GM12878 (cell line): ENCODE measurements at regions not wholly inside any gene's neighbourhood (a gene's known extent, or its start where the extent isn't known, plus 50 kb on each side); places are given as distances from the start of the nearest gene placed in this dataset.

Experiments used
- ATAC-seq: fragments of 200-7000 bp; cut with Tn5 transposase; 3 replicates; pipeline ENCODE4 v1.9.1; 2020; ENCODE audit warnings: mild to moderate bottlenecking, moderate library complexity
- BruUV-seq: library from RNA; stranded (reverse); fragments of 400-500 nt; replicated peaks from 2 replicates; lab custom pipeline; 2021; lab: Mats Ljungman, UMichigan
- CTCF ChIA-PET: fragments of 300-600 bp; sonication (Branson Sonifier 250); formaldehyde crosslinking; extraction: SDS; loops from one replicate; lab custom pipeline; 2021; ENCODE audit warnings: inconsistent platforms; lab: Yijun Ruan, JAX
- POLR2A ChIA-PET: fragments of 350-600 bp; formaldehyde crosslinking; extraction: SDS; loops from one replicate; lab custom pipeline; 2021; ENCODE audit warnings: inconsistent platforms; lab: Charles Lee
- RAD21 ChIA-PET: fragments of 300-600 bp; sonication (Branson Sonifier 250); formaldehyde crosslinking; loops from one replicate; lab custom pipeline; 2023; ENCODE audit warnings: antibody characterized with exemption; ENCODE audit not compliant: unreplicated experiment; lab: Charles Lee
- SMC1A ChIA-PET: fragments of 300-600 bp; sonication (Branson Sonifier 250); formaldehyde crosslinking; loops from one replicate; lab custom pipeline; 2023; ENCODE audit not compliant: unreplicated experiment, uncharacterized antibody; lab: Charles Lee
- DNase-seq: peaks from one replicate; pipeline ENCODE4 v3.0.0-alpha.2; 2011; ENCODE audit warnings: low read depth, low spot score
- FAIRE-seq: peaks from 3 replicates; lab custom pipeline; 2011; peaks lifted over from hg19 to GRCh38; lab: Jason Lieb, UNC
- H2AFZ ChIP-seq: 2 replicates; pipeline ENCODE4 v1.6.0; 2011; ENCODE audit warnings: low read depth, low read length, control low read depth; ENCODE audit not compliant: control insufficient read depth
- H3K27ac ChIP-seq: 2 replicates; pipeline ENCODE4 v1.5.1; 2011; ENCODE audit warnings: control low read depth; ENCODE audit not compliant: control insufficient read depth, insufficient read depth
- H3K27me3 ChIP-seq, 2 experiments: replicated peaks in 1 of 2; 2 replicates each; pipeline versions ENCODE4 v1.6.0 to v1.6.1; 2011; ENCODE audit warnings: low read length in 1 of 2; ENCODE audit not compliant: control insufficient read depth in 2 of 2, insufficient read depth in 2 of 2
- H3K36me3 ChIP-seq, 2 experiments: 2 replicates each; pipeline ENCODE4 v1.5.1; 2011; ENCODE audit warnings: low read length in 1 of 2; ENCODE audit not compliant: control insufficient read depth in 2 of 2, insufficient read depth in 2 of 2
- H3K4me1 ChIP-seq: 2 replicates; pipeline ENCODE4 v1.6.1; 2011; ENCODE audit warnings: mild to moderate bottlenecking, low read length, moderate library complexity, mixed read lengths; ENCODE audit not compliant: control insufficient read depth, insufficient read depth
- H3K4me2 ChIP-seq: 2 replicates; pipeline ENCODE4 v1.6.0; 2011; ENCODE audit warnings: control low read depth; ENCODE audit not compliant: control insufficient read depth, insufficient read depth
- H3K4me3 ChIP-seq: fragments of 200-600 bp; sonication (generic); 2 replicates; pipeline ENCODE4 v1.5.1; 2016
- H3K79me2 ChIP-seq: 2 replicates; pipeline ENCODE4 v1.6.0; 2011; ENCODE audit warnings: low read length; ENCODE audit not compliant: control insufficient read depth, insufficient read depth
- H3K9ac ChIP-seq: 2 replicates; pipeline ENCODE4 v1.8.0; 2011; ENCODE audit warnings: low read length, control low read depth, mixed read lengths; ENCODE audit not compliant: control insufficient read depth, insufficient read depth
- H3K9me3 ChIP-seq: replicated peaks from 3 replicates; pipeline ENCODE4 v1.5.1; 2011; ENCODE audit warnings: mild to moderate bottlenecking, low read length; ENCODE audit not compliant: control insufficient read depth, insufficient read depth
- H4K20me1 ChIP-seq: 2 replicates; pipeline ENCODE4 v1.6.0; 2011; ENCODE audit not compliant: control insufficient read depth, insufficient read depth
- BMI1 ChIP-seq: fragments of 450-650 bp; IDR thresholded peaks from 2 replicates; pipeline ENCODE4 v1.6.1; 2016; ENCODE audit warnings: mild to moderate bottlenecking, moderate library complexity, borderline replicate concordance
- BRCA1 ChIP-seq: IDR thresholded peaks from 2 replicates; pipeline ENCODE4 v1.6.1; 2011; ENCODE audit warnings: low read depth, low read length, improper control_type of control experiment
- CBFB ChIP-seq: IDR thresholded peaks from 2 replicates; pipeline ENCODE4 v1.6.1; 2016; ENCODE audit warnings: antibody characterized with exemption, low read depth
- DPF2 ChIP-seq: fragments of 450-650 bp; IDR thresholded peaks from 2 replicates; pipeline ENCODE4 v1.6.1; 2017; ENCODE audit warnings: mild to moderate bottlenecking
- EGR1 ChIP-seq, 2 experiments: IDR thresholded peaks; 1 replicate in 1 of 2; 2 replicates in 1 of 2; pipeline ENCODE4 v1.6.1; 2011 to 2012; ENCODE audit warnings: low read depth in 2 of 2, low read length in 2 of 2, borderline replicate concordance in 1 of 2, mild to moderate bottlenecking in 1 of 2, moderate library complexity in 1 of 2
- NBN ChIP-seq: fragments of 450-650 bp; IDR thresholded peaks from 2 replicates; pipeline ENCODE4 v1.6.1; 2016
- NFXL1 ChIP-seq: fragments of 450-650 bp; IDR thresholded peaks from 2 replicates; pipeline ENCODE4 v1.6.1; 2017; ENCODE audit warnings: antibody characterized with exemption, mild to moderate bottlenecking, borderline replicate concordance
- NR2C2 ChIP-seq: IDR thresholded peaks from 2 replicates; pipeline ENCODE4 v1.6.1; 2011; ENCODE audit warnings: borderline replicate concordance, low read depth; ENCODE audit not compliant: control insufficient read depth, insufficient read length
- NRF1 ChIP-seq: conservative IDR thresholded peaks from 2 replicates; pipeline ENCODE4 v1.6.1; 2011; ENCODE audit warnings: mild to moderate bottlenecking, low read depth, low read length, improper control_type of control experiment
- TCF7 ChIP-seq: IDR thresholded peaks from 2 replicates; pipeline ENCODE4 v1.6.1; 2014; ENCODE audit warnings: antibody characterized with exemption, borderline replicate concordance
- ZBTB4 ChIP-seq: fragments of 450-650 bp; formaldehyde crosslinking; IDR thresholded peaks from 2 replicates; pipeline ENCODE4 v1.4.0; 2022; ENCODE audit warnings: mild to moderate bottlenecking, moderate library complexity
- WGBS: methylation state at CpG from one replicate; pipeline ENCODE4 v1.1.6; 2016; ENCODE audit warnings: low lambda C conversion rate; ENCODE audit not compliant: insufficient replicate concordance, insufficient coverage; ENCODE audit errors: missing lambda C conversion rate; 5-methylcytosine and 5-hydroxymethylcytosine counted together
- in situ Hi-C: fragments of 300-500 bp; cut with MboI; formaldehyde crosslinking; loops from 9 replicates; pipeline ENCODE4 v1.14.3; 2018; ENCODE audit warnings: mixed read lengths
- intact Hi-C: fragments of 100-400 bp; cut with micrococcal nuclease; formaldehyde crosslinking; loops from one replicate; pipeline ENCODE4 v1.14.2; 2022; ENCODE audit not compliant: unreplicated experiment
- TF ChIP-seq, protein P1 (sequence below): fragments of 450-650 bp; IDR thresholded peaks from 2 replicates; pipeline ENCODE4 v1.6.1; 2017; ENCODE audit warnings: borderline replicate concordance
- TF ChIP-seq, protein P2 (sequence below): IDR thresholded peaks from 2 replicates; pipeline ENCODE4 v1.6.1; 2012; ENCODE audit warnings: improper control_type of control experiment, low read depth, low read length; ENCODE audit not compliant: insufficient replicate concordance
- TF ChIP-seq, protein P3 (sequence below): IDR thresholded peaks from 2 replicates; pipeline ENCODE4 v1.6.1; 2012; ENCODE audit warnings: low read depth, low read length, improper control_type of control experiment

DNA sequence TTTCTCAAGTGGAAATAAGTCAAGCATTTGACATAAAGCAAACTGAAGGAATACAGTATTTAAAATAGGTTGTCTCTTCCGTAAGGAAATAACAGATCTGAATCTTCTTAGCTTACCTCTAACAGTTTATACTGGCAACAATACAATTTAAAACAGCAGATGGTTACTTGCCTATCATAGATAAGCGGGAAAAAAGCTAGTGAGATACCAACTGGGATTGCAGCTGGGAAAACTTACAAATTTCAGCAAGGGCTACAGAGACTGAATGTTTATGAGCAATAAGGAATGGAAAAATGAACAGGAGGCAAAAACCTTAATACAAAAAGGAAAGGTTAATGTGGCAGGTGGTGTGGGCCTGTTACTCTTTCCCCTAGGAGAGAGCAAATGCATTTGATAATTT, 220.0 kb downstream of the RASSF9 start:
- CTCF ChIA-PET: no interaction called here
- ATAC-seq (no peak), FAIRE-seq (no peak), DNase-seq (no peak)
- no peaks in the 10 kb centered on the region for H3K36me3 ChIP-seq
- no TSS peak for BruUV-seq
- RAD21 ChIA-PET: no interaction called here
- intact Hi-C loops: no loop called here
- H3K9me3 ChIP-seq: no peaks in the 10 kb centered on the region
- no peak overlapping the region for H3K4me2 ChIP-seq
- no peaks in the 10 kb centered on the region for H3K79me2 ChIP-seq
- no peak overlapping the region for H3K4me3 ChIP-seq
- no peak overlapping the region for H2AFZ ChIP-seq
- H3K27me3 ChIP-seq: no peaks in the 10 kb centered on the region; a peak in 1 of 4 replicates
- 37% methylated on average over 2 of the region's 2 CpGs for WGBS
- H4K20me1 ChIP-seq: no peaks in the 10 kb centered on the region
- no peak overlapping the region for H3K9ac ChIP-seq
- POLR2A ChIA-PET: no interaction called here
- SMC1A ChIA-PET: interaction anchor here (0.7 to 1.7 kb wide), 3 partner anchors 11 to 18 kb away, joined by 3 to 5 read pairs (median 4); no protein-coding TSS in a partner anchor
- H3K4me1 ChIP-seq: no peaks in the 10 kb centered on the region
- in situ Hi-C loops: no loop called here
- H3K27ac ChIP-seq: no peak overlapping the region
- TF ChIP-seq EGR1 (IDR thresholded peaks at IDR 0.05; ENCODE audit: borderline replicate concordance in 1 of 2, low read depth in 2 of 2, low read length in 2 of 2) (no peak), NRF1 (no peak), NR2C2 (no peak), TCF7 (no peak), NBN (no peak), ZBTB4 (CRISPR knock-in tag) (no peak), BMI1 (no peak), BRCA1 (no peak), NFXL1 (no peak), CBFB (no peak), DPF2 (no peak)
- TF ChIP-seq, protein P1, sequence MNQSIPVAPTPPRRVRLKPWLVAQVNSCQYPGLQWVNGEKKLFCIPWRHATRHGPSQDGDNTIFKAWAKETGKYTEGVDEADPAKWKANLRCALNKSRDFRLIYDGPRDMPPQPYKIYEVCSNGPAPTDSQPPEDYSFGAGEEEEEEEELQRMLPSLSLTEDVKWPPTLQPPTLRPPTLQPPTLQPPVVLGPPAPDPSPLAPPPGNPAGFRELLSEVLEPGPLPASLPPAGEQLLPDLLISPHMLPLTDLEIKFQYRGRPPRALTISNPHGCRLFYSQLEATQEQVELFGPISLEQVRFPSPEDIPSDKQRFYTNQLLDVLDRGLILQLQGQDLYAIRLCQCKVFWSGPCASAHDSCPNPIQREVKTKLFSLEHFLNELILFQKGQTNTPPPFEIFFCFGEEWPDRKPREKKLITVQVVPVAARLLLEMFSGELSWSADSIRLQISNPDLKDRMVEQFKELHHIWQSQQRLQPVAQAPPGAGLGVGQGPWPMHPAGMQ: no peak
- TF ChIP-seq, protein P2, sequence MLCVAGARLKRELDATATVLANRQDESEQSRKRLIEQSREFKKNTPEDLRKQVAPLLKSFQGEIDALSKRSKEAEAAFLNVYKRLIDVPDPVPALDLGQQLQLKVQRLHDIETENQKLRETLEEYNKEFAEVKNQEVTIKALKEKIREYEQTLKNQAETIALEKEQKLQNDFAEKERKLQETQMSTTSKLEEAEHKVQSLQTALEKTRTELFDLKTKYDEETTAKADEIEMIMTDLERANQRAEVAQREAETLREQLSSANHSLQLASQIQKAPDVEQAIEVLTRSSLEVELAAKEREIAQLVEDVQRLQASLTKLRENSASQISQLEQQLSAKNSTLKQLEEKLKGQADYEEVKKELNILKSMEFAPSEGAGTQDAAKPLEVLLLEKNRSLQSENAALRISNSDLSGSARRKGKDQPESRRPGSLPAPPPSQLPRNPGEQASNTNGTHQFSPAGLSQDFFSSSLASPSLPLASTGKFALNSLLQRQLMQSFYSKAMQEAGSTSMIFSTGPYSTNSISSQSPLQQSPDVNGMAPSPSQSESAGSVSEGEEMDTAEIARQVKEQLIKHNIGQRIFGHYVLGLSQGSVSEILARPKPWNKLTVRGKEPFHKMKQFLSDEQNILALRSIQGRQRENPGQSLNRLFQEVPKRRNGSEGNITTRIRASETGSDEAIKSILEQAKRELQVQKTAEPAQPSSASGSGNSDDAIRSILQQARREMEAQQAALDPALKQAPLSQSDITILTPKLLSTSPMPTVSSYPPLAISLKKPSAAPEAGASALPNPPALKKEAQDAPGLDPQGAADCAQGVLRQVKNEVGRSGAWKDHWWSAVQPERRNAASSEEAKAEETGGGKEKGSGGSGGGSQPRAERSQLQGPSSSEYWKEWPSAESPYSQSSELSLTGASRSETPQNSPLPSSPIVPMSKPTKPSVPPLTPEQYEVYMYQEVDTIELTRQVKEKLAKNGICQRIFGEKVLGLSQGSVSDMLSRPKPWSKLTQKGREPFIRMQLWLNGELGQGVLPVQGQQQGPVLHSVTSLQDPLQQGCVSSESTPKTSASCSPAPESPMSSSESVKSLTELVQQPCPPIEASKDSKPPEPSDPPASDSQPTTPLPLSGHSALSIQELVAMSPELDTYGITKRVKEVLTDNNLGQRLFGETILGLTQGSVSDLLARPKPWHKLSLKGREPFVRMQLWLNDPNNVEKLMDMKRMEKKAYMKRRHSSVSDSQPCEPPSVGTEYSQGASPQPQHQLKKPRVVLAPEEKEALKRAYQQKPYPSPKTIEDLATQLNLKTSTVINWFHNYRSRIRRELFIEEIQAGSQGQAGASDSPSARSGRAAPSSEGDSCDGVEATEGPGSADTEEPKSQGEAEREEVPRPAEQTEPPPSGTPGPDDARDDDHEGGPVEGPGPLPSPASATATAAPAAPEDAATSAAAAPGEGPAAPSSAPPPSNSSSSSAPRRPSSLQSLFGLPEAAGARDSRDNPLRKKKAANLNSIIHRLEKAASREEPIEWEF: no peak
- TF ChIP-seq, protein P3, sequence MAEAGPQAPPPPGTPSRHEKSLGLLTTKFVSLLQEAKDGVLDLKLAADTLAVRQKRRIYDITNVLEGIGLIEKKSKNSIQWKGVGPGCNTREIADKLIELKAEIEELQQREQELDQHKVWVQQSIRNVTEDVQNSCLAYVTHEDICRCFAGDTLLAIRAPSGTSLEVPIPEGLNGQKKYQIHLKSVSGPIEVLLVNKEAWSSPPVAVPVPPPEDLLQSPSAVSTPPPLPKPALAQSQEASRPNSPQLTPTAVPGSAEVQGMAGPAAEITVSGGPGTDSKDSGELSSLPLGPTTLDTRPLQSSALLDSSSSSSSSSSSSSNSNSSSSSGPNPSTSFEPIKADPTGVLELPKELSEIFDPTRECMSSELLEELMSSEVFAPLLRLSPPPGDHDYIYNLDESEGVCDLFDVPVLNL: no peak
